ENCODE measurements at regions not wholly inside any gene's neighbourhood (a gene's known extent, or its start where the extent isn't known, plus 50 kb on each side); places are given as distances from the start of the nearest gene placed in this dataset.

- no peak for TF ChIP-seq CTCF (IDR thresholded peaks at IDR 0.05)
- TF ChIP-seq ZNF263 (CRISPR knock-in tag; IDR thresholded peaks at IDR 0.05; ENCODE audit: low read depth): no peak
- no peak for TF ChIP-seq ZNF423 (CRISPR knock-in tag; IDR thresholded peaks at IDR 0.05)
- no peak for TF ChIP-seq ATF3 (CRISPR knock-in tag; conservative IDR thresholded peaks at IDR 0.05)
- no peak for TF ChIP-seq RORB (CRISPR knock-in tag; IDR thresholded peaks at IDR 0.05)
- no peak for TF ChIP-seq ZNF532 (CRISPR knock-in tag; IDR thresholded peaks at IDR 0.05; ENCODE audit: borderline replicate concordance)
- no peak for TF ChIP-seq FOXJ3 (CRISPR knock-in tag; IDR thresholded peaks at IDR 0.05; ENCODE audit: borderline replicate concordance)
- TF ChIP-seq ZBTB43 (CRISPR knock-in tag; IDR thresholded peaks at IDR 0.05): no peak
- no peak for TF ChIP-seq MXD4 (CRISPR knock-in tag; IDR thresholded peaks at IDR 0.05; ENCODE audit: borderline replicate concordance)
- TF ChIP-seq AFF4 (CRISPR knock-in tag; IDR thresholded peaks at IDR 0.05; ENCODE audit: borderline replicate concordance): no peak
- TF ChIP-seq FOXP1 (CRISPR knock-in tag; IDR thresholded peaks at IDR 0.05; ENCODE audit: borderline replicate concordance): no peak
- no peak for TF ChIP-seq KAT7 (CRISPR knock-in tag; IDR thresholded peaks at IDR 0.05; ENCODE audit: borderline replicate concordance)
- TF ChIP-seq SMAD4 (CRISPR knock-in tag; IDR thresholded peaks at IDR 0.05): no peak
Measured at GRCh38 chr12:65747338-65747737, 76.9 kb upstream of the HMGA2 start.
